IMR-90 (cell line): ENCODE measurements at regions not wholly inside any gene's neighbourhood (a gene's known extent, or its start where the extent isn't known, plus 50 kb on each side); places are given as distances from the start of the nearest gene placed in this dataset.

Experiments
- BHLHE40 ChIP-seq: fragments of 150-350 bp; IDR thresholded peaks from 2 replicates; pipeline ENCODE4 v1.6.1; 2016; ENCODE audit warnings: mild to moderate bottlenecking, low read depth, low read length
- CEBPB ChIP-seq: IDR thresholded peaks from 2 replicates; pipeline ENCODE4 v1.6.1; 2012; ENCODE audit warnings: low read depth, low read length, improper control_type of control experiment
- CHD1 ChIP-seq: IDR thresholded peaks from 2 replicates; pipeline ENCODE4 v1.6.1; 2012; ENCODE audit warnings: low read depth, low read length, improper control_type of control experiment
- FOS ChIP-seq: fragments of 150-350 bp; IDR thresholded peaks from 2 replicates; pipeline ENCODE4 v1.6.1; 2016; ENCODE audit warnings: low read depth, low read length
- MXI1 ChIP-seq: IDR thresholded peaks from 2 replicates; pipeline ENCODE4 v1.6.1; 2012; ENCODE audit warnings: low read depth, mild to moderate bottlenecking, low read length, moderate library complexity, borderline replicate concordance
- POLR2A ChIP-seq: IDR thresholded peaks from 2 replicates; pipeline ENCODE4 v1.6.1; 2012; ENCODE audit warnings: mild to moderate bottlenecking, low read depth, low read length
- RAD21 ChIP-seq: IDR thresholded peaks from 2 replicates; pipeline ENCODE4 v1.6.1; 2012; ENCODE audit warnings: low read length, improper control_type of control experiment
- USF2 ChIP-seq: fragments of 150-350 bp; IDR thresholded peaks from 2 replicates; pipeline ENCODE4 v1.6.1; 2017; ENCODE audit warnings: mild to moderate bottlenecking, antibody characterized with exemption, low read length, low read depth
- TF ChIP-seq, protein P1 (sequence below): conservative IDR thresholded peaks from 2 replicates; pipeline ENCODE4 v1.5.1; 2012; ENCODE audit warnings: mild to moderate bottlenecking, low read depth, low read length, improper control_type of control experiment
- TF ChIP-seq, protein P2 (sequence below): fragments of 150-350 bp; IDR thresholded peaks from 2 replicates; pipeline ENCODE4 v1.6.1; 2016; ENCODE audit warnings: low read depth, mild to moderate bottlenecking, low read length, moderate library complexity, borderline replicate concordance

- TF ChIP-seq, protein P1, sequence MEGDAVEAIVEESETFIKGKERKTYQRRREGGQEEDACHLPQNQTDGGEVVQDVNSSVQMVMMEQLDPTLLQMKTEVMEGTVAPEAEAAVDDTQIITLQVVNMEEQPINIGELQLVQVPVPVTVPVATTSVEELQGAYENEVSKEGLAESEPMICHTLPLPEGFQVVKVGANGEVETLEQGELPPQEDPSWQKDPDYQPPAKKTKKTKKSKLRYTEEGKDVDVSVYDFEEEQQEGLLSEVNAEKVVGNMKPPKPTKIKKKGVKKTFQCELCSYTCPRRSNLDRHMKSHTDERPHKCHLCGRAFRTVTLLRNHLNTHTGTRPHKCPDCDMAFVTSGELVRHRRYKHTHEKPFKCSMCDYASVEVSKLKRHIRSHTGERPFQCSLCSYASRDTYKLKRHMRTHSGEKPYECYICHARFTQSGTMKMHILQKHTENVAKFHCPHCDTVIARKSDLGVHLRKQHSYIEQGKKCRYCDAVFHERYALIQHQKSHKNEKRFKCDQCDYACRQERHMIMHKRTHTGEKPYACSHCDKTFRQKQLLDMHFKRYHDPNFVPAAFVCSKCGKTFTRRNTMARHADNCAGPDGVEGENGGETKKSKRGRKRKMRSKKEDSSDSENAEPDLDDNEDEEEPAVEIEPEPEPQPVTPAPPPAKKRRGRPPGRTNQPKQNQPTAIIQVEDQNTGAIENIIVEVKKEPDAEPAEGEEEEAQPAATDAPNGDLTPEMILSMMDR: no peak
- TF ChIP-seq USF2 (no peak), RAD21 (no peak), POLR2A (no peak), CEBPB (no peak), FOS (no peak), BHLHE40 (no peak), CHD1 (no peak), MXI1 (no peak)
- TF ChIP-seq, protein P2, sequence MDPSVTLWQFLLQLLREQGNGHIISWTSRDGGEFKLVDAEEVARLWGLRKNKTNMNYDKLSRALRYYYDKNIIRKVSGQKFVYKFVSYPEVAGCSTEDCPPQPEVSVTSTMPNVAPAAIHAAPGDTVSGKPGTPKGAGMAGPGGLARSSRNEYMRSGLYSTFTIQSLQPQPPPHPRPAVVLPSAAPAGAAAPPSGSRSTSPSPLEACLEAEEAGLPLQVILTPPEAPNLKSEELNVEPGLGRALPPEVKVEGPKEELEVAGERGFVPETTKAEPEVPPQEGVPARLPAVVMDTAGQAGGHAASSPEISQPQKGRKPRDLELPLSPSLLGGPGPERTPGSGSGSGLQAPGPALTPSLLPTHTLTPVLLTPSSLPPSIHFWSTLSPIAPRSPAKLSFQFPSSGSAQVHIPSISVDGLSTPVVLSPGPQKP: no peak
Measured at GRCh38 chr13:112150352-112150751, 83.4 kb downstream of the SOX1 start.
